HepG2 (cell line): ENCODE measurements at regions not wholly inside any gene's neighbourhood (a gene's known extent, or its start where the extent isn't known, plus 50 kb on each side); places are given as distances from the start of the nearest gene placed in this dataset.

Experiments
- ATAC-seq: fragments of 200-7000 bp; cut with Tn5 transposase; 3 replicates; pipeline ENCODE4 v1.9.1; 2020; ENCODE audit warnings: mild to moderate bottlenecking, moderate library complexity
- BruUV-seq: library from RNA; stranded (reverse); fragments of 400-500 nt; replicated peaks from 2 replicates; lab custom pipeline; 2021; lab: Mats Ljungman, UMichigan
- CTCF ChIA-PET: fragments of 300-600 bp; formaldehyde crosslinking; extraction: SDS; loops from one replicate; lab custom pipeline; 2021; ENCODE audit warnings: low total read pairs, inconsistent platforms, low intra/inter-chr PET ratio; lab: Yijun Ruan, JAX
- POLR2A ChIA-PET: fragments of 350-600 bp; sonication (Branson Sonifier 250); formaldehyde crosslinking; loops from one replicate; lab custom pipeline; 2020; ENCODE audit warnings: antibody characterized with exemption, inconsistent platforms; lab: Yijun Ruan, JAX
- DNase-seq: peaks from one replicate; pipeline ENCODE4 v3.0.0-alpha.2; 2015; ENCODE audit warnings: low spot score
- FAIRE-seq: peaks from 3 replicates; lab custom pipeline; 2011; peaks lifted over from hg19 to GRCh38; lab: Jason Lieb, UNC
- H2AFZ ChIP-seq: one replicate; pipeline ENCODE4 v1.6.1; 2011; ENCODE audit warnings: low read length, inconsistent platforms
- H3K27ac ChIP-seq: fragments of 300-600 bp; 3 replicates; pipeline ENCODE4 v1.8.0; 2011; ENCODE audit warnings: mixed run types, mild to moderate bottlenecking, mixed read lengths, low read length, inconsistent platforms; ENCODE audit not compliant: insufficient read depth; ENCODE audit errors: extremely low read length
- H3K27me3 ChIP-seq, 2 experiments: fragments of 200-600 bp in 1 of 2; 2 replicates in 1 of 2; 3 replicates in 1 of 2; pipeline versions ENCODE4 v1.6.0 to v1.8.0; 2011; ENCODE audit warnings: low read length in 2 of 2, mild to moderate bottlenecking in 2 of 2, moderate library complexity in 2 of 2, inconsistent platforms in 1 of 2; ENCODE audit not compliant: insufficient read depth in 2 of 2, control insufficient read depth in 1 of 2
- H3K36me3 ChIP-seq, 2 experiments: fragments of 200-600 bp in 1 of 2; replicated peaks in 1 of 2; 2 replicates in 1 of 2; 3 replicates in 1 of 2; pipeline versions ENCODE4 v1.5.1 to v1.8.0; 2011; ENCODE audit warnings: low read length in 2 of 2, inconsistent platforms in 1 of 2; ENCODE audit not compliant: insufficient read depth in 2 of 2, control insufficient read depth in 1 of 2
- H3K4me1 ChIP-seq: 2 replicates; pipeline ENCODE4 v1.5.1; 2012; ENCODE audit warnings: low read length, inconsistent platforms; ENCODE audit not compliant: insufficient read depth
- H3K4me2 ChIP-seq: 2 replicates; pipeline ENCODE4 v1.6.0; 2011; ENCODE audit warnings: low read depth, low read length, inconsistent platforms
- H3K4me3 ChIP-seq, 3 experiments: fragments of 200-600 bp in 1 of 3; sonication (generic), shearing (Covaris generic) in 1 of 3; replicated peaks in 1 of 3; 2 replicates each; pipeline ENCODE4 v1.5.1; 2011 to 2016; ENCODE audit warnings: low read length in 3 of 3, inconsistent platforms in 2 of 3, low read depth in 2 of 3, mild to moderate bottlenecking in 2 of 3, control low read depth in 1 of 3, mixed read lengths in 1 of 3; ENCODE audit not compliant: insufficient read depth in 1 of 3
- H3K79me2 ChIP-seq: one replicate; pipeline ENCODE4 v1.6.1; 2011; ENCODE audit warnings: low read length, inconsistent platforms; ENCODE audit not compliant: insufficient read depth
- H3K9ac ChIP-seq: 2 replicates; pipeline ENCODE4 v1.6.0; 2011; ENCODE audit warnings: mild to moderate bottlenecking, low read depth, low read length, inconsistent platforms; ENCODE audit not compliant: insufficient read depth
- H3K9me3 ChIP-seq: 2 replicates; pipeline ENCODE4 v1.5.1; 2012; ENCODE audit warnings: mild to moderate bottlenecking, low read length
- H4K20me1 ChIP-seq: 2 replicates; pipeline ENCODE4 v1.6.0; 2011; ENCODE audit warnings: inconsistent platforms, mild to moderate bottlenecking, low read length, moderate library complexity; ENCODE audit not compliant: insufficient read depth
- FLYWCH1 ChIP-seq: sonication (generic); formaldehyde crosslinking; IDR thresholded peaks from 2 replicates; pipeline ENCODE4 v1.8.1; 2023; ENCODE audit warnings: mild to moderate bottlenecking, missing genetic modification reagents
- MAFG ChIP-seq: sonication (generic); formaldehyde crosslinking; IDR thresholded peaks from 2 replicates; pipeline ENCODE4 v1.5.1; 2020; ENCODE audit warnings: mild to moderate bottlenecking, missing genetic modification reagents
- MED13 ChIP-seq: sonication (generic); formaldehyde crosslinking; IDR thresholded peaks from 2 replicates; pipeline ENCODE4 v1.5.0; 2020; ENCODE audit warnings: missing genetic modification reagents
- NFE2L2 ChIP-seq: fragments of 150-350 bp; IDR thresholded peaks from 2 replicates; pipeline ENCODE4 v1.6.1; 2014; ENCODE audit warnings: low read length
- NFYB ChIP-seq: sonication (generic); formaldehyde crosslinking; IDR thresholded peaks from 2 replicates; pipeline ENCODE4 v1.4.0; 2020; ENCODE audit warnings: missing genetic modification reagents
- RARG ChIP-seq: sonication (generic); formaldehyde crosslinking; IDR thresholded peaks from 2 replicates; pipeline ENCODE4 v1.4.0; 2020; ENCODE audit warnings: low read depth, mild to moderate bottlenecking, missing genetic modification reagents
- TGIF2 ChIP-seq: IDR thresholded peaks from 2 replicates; pipeline ENCODE4 v1.6.1; 2016; ENCODE audit warnings: control low read depth, missing compliant biosample characterization
- ZFP82 ChIP-seq: sonication (generic); formaldehyde crosslinking; IDR thresholded peaks from 2 replicates; pipeline ENCODE4 v1.5.1; 2020; ENCODE audit warnings: mild to moderate bottlenecking, missing genetic modification reagents, borderline replicate concordance
- ZNF160 ChIP-seq: sonication (generic); formaldehyde crosslinking; IDR thresholded peaks from 2 replicates; pipeline ENCODE4 v1.8.0; 2022; ENCODE audit warnings: mild to moderate bottlenecking, inconsistent platforms, missing genetic modification reagents
- ZNF563 ChIP-seq: sonication (generic); formaldehyde crosslinking; IDR thresholded peaks from 2 replicates; pipeline ENCODE4 v1.8.0; 2022; ENCODE audit warnings: mild to moderate bottlenecking, moderate library complexity, missing genetic modification reagents
- ZNF773 ChIP-seq: sonication (generic); formaldehyde crosslinking; IDR thresholded peaks from 2 replicates; pipeline ENCODE4 v1.4.0; 2020; ENCODE audit warnings: missing genetic modification reagents, borderline replicate concordance
- ZNF792 ChIP-seq: IDR thresholded peaks from 2 replicates; pipeline ENCODE4 v1.6.1; 2016
- ZNF841 ChIP-seq: sonication (generic); formaldehyde crosslinking; IDR thresholded peaks from 2 replicates; pipeline ENCODE4 v1.8.1; 2023; ENCODE audit warnings: missing genetic modification reagents, borderline replicate concordance
- WGBS: methylation state at CpG from one replicate; pipeline ENCODE4 v1.1.6; 2017; ENCODE audit warnings: low lambda C conversion rate; 5-methylcytosine and 5-hydroxymethylcytosine counted together
- in situ Hi-C: cut with HindIII; loops from 2 replicates; pipeline ENCODE4 v1.10.0; 2017; ENCODE audit warnings: low pct_unique_long_range_greater_than_20kb; ENCODE audit not compliant: extremely low pct_ligation_motif_present
- intact Hi-C: fragments of 100-400 bp; cut with micrococcal nuclease; formaldehyde crosslinking; loops from one replicate; pipeline ENCODE4 v1.10.0; 2022; ENCODE audit not compliant: unreplicated experiment
- TF ChIP-seq, protein P1 (sequence below): IDR thresholded peaks from 2 replicates; pipeline ENCODE4 v1.6.1; 2018; ENCODE audit warnings: missing genetic modification reagents
- TF ChIP-seq, protein P2 (sequence below): sonication (generic); formaldehyde crosslinking; IDR thresholded peaks from 2 replicates; pipeline ENCODE4 v1.4.0; 2020; ENCODE audit warnings: mild to moderate bottlenecking, missing genetic modification reagents
- TF ChIP-seq, protein P3 (sequence below): sonication (generic); formaldehyde crosslinking; IDR thresholded peaks from 2 replicates; pipeline ENCODE4 v1.5.0; 2020; ENCODE audit warnings: missing genetic modification reagents
- TF ChIP-seq, protein P4 (sequence below): sonication (generic); formaldehyde crosslinking; IDR thresholded peaks from 2 replicates; pipeline ENCODE4 v1.4.0; 2020; ENCODE audit warnings: missing genetic modification reagents, borderline replicate concordance

DNA sequence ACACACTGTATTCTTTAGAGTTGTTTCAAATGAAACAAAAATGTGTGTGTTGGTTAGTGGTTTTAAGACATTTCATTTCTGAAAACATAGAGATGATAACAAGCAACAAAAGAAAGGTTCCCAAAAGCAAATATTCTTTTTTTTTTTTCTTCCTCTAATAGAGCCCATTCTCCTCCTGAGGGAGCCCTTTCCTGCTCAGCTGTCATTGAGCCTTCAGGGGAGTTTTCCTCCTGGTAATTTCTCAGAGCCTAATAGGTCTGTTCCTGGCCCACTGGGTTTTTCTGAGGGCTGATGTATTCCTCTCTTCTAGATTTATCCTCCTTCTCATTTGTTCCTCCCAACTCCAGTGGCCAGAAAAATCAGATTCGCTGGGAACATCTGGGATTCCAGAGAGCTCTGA is 654.5 kb downstream of the NOVA1 start:
- H3K79me2 ChIP-seq = no peaks in the 10 kb centered on the region
- ATAC-seq = no peak
- CTCF ChIA-PET = no interaction called here
- no TSS peak for BruUV-seq
- H3K9me3 ChIP-seq = peaks cover 91% of the 10 kb centered on the region
- in situ Hi-C loops = no loop called here
- TF ChIP-seq, protein P1, sequence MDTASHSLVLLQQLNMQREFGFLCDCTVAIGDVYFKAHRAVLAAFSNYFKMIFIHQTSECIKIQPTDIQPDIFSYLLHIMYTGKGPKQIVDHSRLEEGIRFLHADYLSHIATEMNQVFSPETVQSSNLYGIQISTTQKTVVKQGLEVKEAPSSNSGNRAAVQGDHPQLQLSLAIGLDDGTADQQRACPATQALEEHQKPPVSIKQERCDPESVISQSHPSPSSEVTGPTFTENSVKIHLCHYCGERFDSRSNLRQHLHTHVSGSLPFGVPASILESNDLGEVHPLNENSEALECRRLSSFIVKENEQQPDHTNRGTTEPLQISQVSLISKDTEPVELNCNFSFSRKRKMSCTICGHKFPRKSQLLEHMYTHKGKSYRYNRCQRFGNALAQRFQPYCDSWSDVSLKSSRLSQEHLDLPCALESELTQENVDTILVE (CRISPR knock-in tag) = no peak
- no peak for TF ChIP-seq MAFG (CRISPR knock-in tag)
- TF ChIP-seq, protein P2, sequence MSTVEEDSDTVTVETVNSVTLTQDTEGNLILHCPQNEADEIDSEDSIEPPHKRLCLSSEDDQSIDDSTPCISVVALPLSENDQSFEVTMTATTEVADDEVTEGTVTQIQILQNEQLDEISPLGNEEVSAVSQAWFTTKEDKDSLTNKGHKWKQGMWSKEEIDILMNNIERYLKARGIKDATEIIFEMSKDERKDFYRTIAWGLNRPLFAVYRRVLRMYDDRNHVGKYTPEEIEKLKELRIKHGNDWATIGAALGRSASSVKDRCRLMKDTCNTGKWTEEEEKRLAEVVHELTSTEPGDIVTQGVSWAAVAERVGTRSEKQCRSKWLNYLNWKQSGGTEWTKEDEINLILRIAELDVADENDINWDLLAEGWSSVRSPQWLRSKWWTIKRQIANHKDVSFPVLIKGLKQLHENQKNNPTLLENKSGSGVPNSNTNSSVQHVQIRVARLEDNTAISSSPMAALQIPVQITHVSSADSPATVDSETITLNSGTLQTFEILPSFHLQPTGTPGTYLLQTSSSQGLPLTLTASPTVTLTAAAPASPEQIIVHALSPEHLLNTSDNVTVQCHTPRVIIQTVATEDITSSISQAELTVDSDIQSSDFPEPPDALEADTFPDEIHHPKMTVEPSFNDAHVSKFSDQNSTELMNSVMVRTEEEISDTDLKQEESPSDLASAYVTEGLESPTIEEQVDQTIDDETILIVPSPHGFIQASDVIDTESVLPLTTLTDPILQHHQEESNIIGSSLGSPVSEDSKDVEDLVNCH = no peak
- TF ChIP-seq, protein P3, sequence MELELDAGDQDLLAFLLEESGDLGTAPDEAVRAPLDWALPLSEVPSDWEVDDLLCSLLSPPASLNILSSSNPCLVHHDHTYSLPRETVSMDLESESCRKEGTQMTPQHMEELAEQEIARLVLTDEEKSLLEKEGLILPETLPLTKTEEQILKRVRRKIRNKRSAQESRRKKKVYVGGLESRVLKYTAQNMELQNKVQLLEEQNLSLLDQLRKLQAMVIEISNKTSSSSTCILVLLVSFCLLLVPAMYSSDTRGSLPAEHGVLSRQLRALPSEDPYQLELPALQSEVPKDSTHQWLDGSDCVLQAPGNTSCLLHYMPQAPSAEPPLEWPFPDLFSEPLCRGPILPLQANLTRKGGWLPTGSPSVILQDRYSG (CRISPR knock-in tag) = no peak
- no peak for TF ChIP-seq MED13 (CRISPR knock-in tag)
- no peak for TF ChIP-seq ZNF563 (CRISPR knock-in tag)
- no peak for TF ChIP-seq TGIF2 (CRISPR knock-in tag)
- TF ChIP-seq NFYB (CRISPR knock-in tag) = no peak
- no peak for TF ChIP-seq ZNF773 (CRISPR knock-in tag)
- TF ChIP-seq ZNF792 = no peak
- no peak for TF ChIP-seq NFE2L2
- TF ChIP-seq, protein P4, sequence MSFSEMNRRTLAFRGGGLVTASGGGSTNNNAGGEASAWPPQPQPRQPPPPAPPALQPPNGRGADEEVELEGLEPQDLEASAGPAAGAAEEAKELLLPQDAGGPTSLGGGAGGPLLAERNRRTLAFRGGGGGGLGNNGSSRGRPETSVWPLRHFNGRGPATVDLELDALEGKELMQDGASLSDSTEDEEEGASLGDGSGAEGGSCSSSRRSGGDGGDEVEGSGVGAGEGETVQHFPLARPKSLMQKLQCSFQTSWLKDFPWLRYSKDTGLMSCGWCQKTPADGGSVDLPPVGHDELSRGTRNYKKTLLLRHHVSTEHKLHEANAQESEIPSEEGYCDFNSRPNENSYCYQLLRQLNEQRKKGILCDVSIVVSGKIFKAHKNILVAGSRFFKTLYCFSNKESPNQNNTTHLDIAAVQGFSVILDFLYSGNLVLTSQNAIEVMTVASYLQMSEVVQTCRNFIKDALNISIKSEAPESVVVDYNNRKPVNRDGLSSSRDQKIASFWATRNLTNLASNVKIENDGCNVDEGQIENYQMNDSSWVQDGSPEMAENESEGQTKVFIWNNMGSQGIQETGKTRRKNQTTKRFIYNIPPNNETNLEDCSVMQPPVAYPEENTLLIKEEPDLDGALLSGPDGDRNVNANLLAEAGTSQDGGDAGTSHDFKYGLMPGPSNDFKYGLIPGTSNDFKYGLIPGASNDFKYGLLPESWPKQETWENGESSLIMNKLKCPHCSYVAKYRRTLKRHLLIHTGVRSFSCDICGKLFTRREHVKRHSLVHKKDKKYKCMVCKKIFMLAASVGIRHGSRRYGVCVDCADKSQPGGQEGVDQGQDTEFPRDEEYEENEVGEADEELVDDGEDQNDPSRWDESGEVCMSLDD (CRISPR knock-in tag) = no peak
- TF ChIP-seq RARG (CRISPR knock-in tag) = no peak
- TF ChIP-seq FLYWCH1 = no peak
- no peak for TF ChIP-seq ZFP82 (CRISPR knock-in tag)
- TF ChIP-seq ZNF841 (CRISPR knock-in tag) = no peak
- TF ChIP-seq ZNF160 (CRISPR knock-in tag) = no peak
- TF ChIP-seq, all 625 proteins: peak for 0
- Histone ChIP-seq H3K4me2 (no peak overlapping the region), H3K9ac (no peak overlapping the region), H2AFZ (no peak overlapping the region), H3K4me1 (no peaks in the 10 kb centered on the region), H3K27ac (no peak overlapping the region), H3K27me3 (no peaks in the 10 kb centered on the region), H3K36me3 (no peaks in the 10 kb centered on the region), H4K20me1 (no peaks in the 10 kb centered on the region), H3K4me3 (no peak overlapping the region)
- POLR2A ChIA-PET = no interaction called here
- WGBS = 0% methylated on average over 1 of the region's 1 CpG
- FAIRE-seq (no peak), DNase-seq (no peak)
- intact Hi-C loops = no loop called here
